Adrenal gland (tissue), 9 donors: ENCODE measurements at regions not wholly inside any gene's neighbourhood (a gene's known extent, or its start where the extent isn't known, plus 50 kb on each side); places are given as distances from the start of the nearest gene placed in this dataset.

Experiments
- DNase-seq, 7 donors: peaks; one replicate each; pipeline ENCODE4 v3.0.0-alpha.2; 2019 to 2020
- H3K27ac ChIP-seq, 5 donors: fragments of 200-600 bp; sonication (generic) in 4 of 5; 1 replicate in 3 of 5; 2 replicates in 2 of 5; pipeline versions ENCODE4 v1.5.1 to v1.8.0; 2016 to 2020; ENCODE audit warnings: mild to moderate bottlenecking in 1 of 5
- H3K27me3 ChIP-seq: fragments of 200-600 bp; 2 replicates; pipeline ENCODE4 v1.8.0; 2021
- H3K36me3 ChIP-seq, 2 donors: fragments of 200-600 bp; replicated peaks in 1 of 2; 1 replicate in 1 of 2; 2 replicates in 1 of 2; pipeline versions ENCODE4 v1.5.1 to v1.8.0; 2018 to 2022
- H3K4me1 ChIP-seq, 2 donors: fragments of 200-600 bp; replicated peaks in 1 of 2; 1 replicate in 1 of 2; 2 replicates in 1 of 2; pipeline versions ENCODE4 v1.5.1 to v1.8.0; 2018 to 2021
- H3K4me3 ChIP-seq, 4 donors: fragments of 200-600 bp; sonication (generic) in 3 of 4; one replicate each; pipeline ENCODE4 v1.5.1; 2016 to 2018
- H3K9me3 ChIP-seq, 3 donors: fragments of 200-600 bp; sonication (generic) in 1 of 3; replicated peaks in 1 of 3; 1 replicate in 2 of 3; 2 replicates in 1 of 3; pipeline versions ENCODE4 v1.5.1 to v1.8.0; 2016 to 2021
- CTCF ChIP-seq, 6 experiments: fragments of 450-650 bp in 4 of 6; fragments of 200-600 bp in 2 of 6; sonication (generic) in 1 of 6; IDR thresholded peaks; 1 replicate in 5 of 6; 2 replicates in 1 of 6; pipeline versions ENCODE4 v1.5.1 to v1.8.0; 2016 to 2021; ENCODE audit warnings: antibody characterized with exemption in 6 of 6, mild to moderate bottlenecking in 2 of 6, moderate library complexity in 1 of 6
- POLR2A ChIP-seq, 2 donors: fragments of 450-650 bp; IDR thresholded peaks; one replicate each; pipeline ENCODE4 v1.6.1; 2017; ENCODE audit warnings: antibody characterized with exemption in 2 of 2, mild to moderate bottlenecking in 2 of 2, moderate library complexity in 1 of 2
- WGBS, 4 donors: extraction: QIAGEN DNeasy Blood & Tissue Kit in 2 of 4; methylation state at CpG; one replicate each; pipeline versions ENCODE4 v1.1.5 to v1.1.7; 2013 to 2017; 5-methylcytosine and 5-hydroxymethylcytosine counted together
- intact Hi-C, 2 donors: fragments of 100-400 bp; cut with DNase I; formaldehyde crosslinking; loops; one replicate each; pipeline versions ENCODE4 v1.14.1 to v1.15.0; 2022 to 2023
- donor health status: healthy with polysubstance abuse.
- donor health status: Bipolar disorder and iron deficiency.
- donor health status: DM: yes; HTN: yes; CAD: no.
- donor health status: DM: no; HTN: no; CAD: no.
- donor health status: DM: no; HTN: no; CAD: no.

DNA sequence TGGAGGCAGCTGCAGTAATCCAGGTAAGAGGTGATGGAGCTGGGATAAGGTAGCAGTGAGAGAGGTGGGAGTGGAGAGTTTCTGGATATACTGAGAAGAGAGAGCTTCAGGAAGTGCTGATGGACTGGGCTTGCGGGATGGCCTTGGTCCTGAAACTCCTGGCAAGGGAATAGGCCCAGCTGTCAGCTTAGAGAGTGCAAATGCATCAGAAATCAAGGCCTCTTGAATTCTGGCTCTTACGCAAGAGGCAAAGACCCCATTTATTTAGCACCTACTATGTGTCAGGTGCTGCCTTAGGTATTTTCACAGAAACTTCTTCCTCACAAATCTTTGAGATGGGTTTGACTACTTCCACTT lies 227.2 kb upstream of the MAP3K1 start:
- no peaks in the 10 kb centered on the region for H3K27me3 ChIP-seq
- DNase-seq, result no peak
- TF ChIP-seq POLR2A (IDR thresholded peaks at IDR 0.05) (no peak), CTCF (IDR thresholded peaks at IDR 0.05) (no peak)
- no peak overlapping the region for H3K27ac ChIP-seq
- 68 to 76% (median 72%) methylated on average over 1 to 2 of the region's 2 CpGs for WGBS, 4 donors
- no peaks in the 10 kb centered on the region for H3K9me3 ChIP-seq
- H3K4me3 ChIP-seq, result no peak overlapping the region
- intact Hi-C loops, result no loop called here
- no peaks in the 10 kb centered on the region for H3K36me3 ChIP-seq
- peaks cover 7 to 18% of the 10 kb centered on the region in 2 donors for H3K4me1 ChIP-seq

DNA sequence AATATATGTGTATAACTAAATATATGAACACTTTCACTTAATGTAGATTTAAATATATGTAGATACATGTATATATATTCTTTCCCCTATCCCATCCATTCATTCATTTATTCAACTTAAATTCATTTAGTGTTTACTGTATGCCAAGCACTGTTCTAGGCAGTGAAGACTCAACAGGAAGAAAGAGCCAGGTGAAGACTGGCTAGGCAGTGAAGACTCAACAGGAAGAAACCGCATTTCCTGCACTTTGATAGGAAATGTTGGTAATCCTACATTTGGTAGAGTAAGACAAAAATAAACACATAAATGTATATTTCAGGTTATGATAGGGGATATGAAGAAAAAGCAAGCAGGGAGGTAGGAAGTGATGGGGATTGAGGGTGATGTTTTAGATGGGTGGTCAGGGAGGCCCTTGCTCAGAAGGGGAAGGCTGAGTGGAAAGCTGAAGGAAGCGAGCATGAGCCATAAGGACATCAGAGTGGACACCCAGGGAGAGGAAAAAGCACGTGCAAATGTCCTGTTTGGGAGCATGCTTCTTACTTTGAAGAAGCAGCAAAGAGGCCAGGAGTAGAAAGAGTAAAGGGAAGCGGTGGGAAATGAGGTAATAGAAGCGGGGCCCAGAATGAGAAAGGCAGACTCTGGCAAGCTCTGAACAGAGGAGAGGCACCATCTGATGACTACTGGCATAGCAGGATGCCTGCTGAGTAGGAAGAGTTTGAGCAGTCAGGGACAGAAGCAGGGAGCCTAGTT lies 227.8 kb upstream of the MAP3K1 start:
- H3K27ac ChIP-seq, result no peak overlapping the region
- H3K27me3 ChIP-seq, result no peaks in the 10 kb centered on the region
- 82 to 95% (median 91%) methylated on average over 5 of the region's 5 CpGs for WGBS, 4 donors
- no peaks in the 10 kb centered on the region for H3K36me3 ChIP-seq
- intact Hi-C loops, result no loop called here
- no peak for TF ChIP-seq CTCF (IDR thresholded peaks at IDR 0.05)
- TF ChIP-seq POLR2A (IDR thresholded peaks at IDR 0.05), result no peak
- H3K4me3 ChIP-seq, result no peak overlapping the region
- peaks cover 7 to 18% of the 10 kb centered on the region in 2 donors for H3K4me1 ChIP-seq
- DNase-seq, result no peak
- no peaks in the 10 kb centered on the region for H3K9me3 ChIP-seq

DNA sequence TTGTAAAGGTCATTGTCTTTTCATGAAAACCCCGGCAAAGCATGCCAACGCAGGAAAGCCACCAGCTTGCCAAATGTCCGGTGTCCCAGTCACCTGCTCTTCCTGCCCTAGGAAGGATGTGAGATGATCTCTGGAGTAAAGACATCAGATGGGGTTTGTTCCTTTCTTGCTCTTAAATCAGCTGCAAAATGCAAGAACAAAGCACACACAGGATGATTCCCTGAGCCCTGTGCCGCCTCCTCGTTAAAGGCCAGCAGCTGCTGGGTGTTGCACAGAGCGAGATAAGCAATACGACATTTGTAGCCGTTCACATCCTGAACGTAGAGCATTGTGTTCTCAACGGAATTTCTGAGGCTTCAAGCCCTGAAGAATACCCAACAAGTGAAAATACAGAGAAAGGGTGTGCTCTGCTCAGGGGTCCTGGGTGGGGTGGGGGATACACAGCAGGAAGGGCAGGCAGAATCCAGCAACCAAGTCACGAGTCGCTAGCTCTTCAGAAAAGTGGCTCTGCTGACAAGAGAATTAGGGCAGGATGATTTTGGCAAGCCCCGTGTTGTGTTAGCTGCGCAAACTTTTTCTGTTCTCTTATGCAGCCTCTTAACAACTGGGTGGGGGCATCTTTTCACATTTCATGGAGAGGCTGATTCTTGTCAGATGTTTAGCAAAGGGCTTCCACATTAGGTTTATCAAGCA lies 229.2 kb upstream of the MAP3K1 start:
- no peak for TF ChIP-seq CTCF (IDR thresholded peaks at IDR 0.05)
- H3K27me3 ChIP-seq, result no peaks in the 10 kb centered on the region
- DNase-seq, result peak; percentile 24 to 83 (median 62)
- no peaks in the 10 kb centered on the region for H3K36me3 ChIP-seq
- intact Hi-C loops, result no loop called here
- H3K9me3 ChIP-seq, result no peaks in the 10 kb centered on the region
- H3K4me1 ChIP-seq, result peaks cover 7 to 18% of the 10 kb centered on the region in 2 donors
- peak overlapping the region in 2 of 5 donors; percentile 41 to 79 for H3K27ac ChIP-seq
- H3K4me3 ChIP-seq, result peak overlapping the region in 1 of 4 donors; percentile 8
- 25 to 38% (median 32%) methylated on average over 11 to 14 of the region's 14 CpGs for WGBS, 4 donors

GRCh38 chr5:56585461-56585860 lies 229.9 kb upstream of the MAP3K1 start:
- Histone ChIP-seq H3K4me1 (peaks cover 7 to 18% of the 10 kb centered on the region in 2 donors), H3K4me3 (peak overlapping the region in 1 of 4 donors; percentile 8), H3K9me3 (no peaks in the 10 kb centered on the region), H3K36me3 (no peaks in the 10 kb centered on the region), H3K27me3 (no peaks in the 10 kb centered on the region), H3K27ac (peak overlapping the region in 2 of 5 donors; percentile 41 to 79)
- TF ChIP-seq CTCF (IDR thresholded peaks at IDR 0.05), result no peak
- TF ChIP-seq POLR2A (IDR thresholded peaks at IDR 0.05), result no peak
- intact Hi-C loops, result no loop called here
- peak in 1 of 7 donors; percentile 27 for DNase-seq
- 67 to 75% (median 69%) methylated on average over 2 of the region's 2 CpGs for WGBS, 4 donors
